ENCODE measurements at regions not wholly inside any gene's neighbourhood (a gene's known extent, or its start where the extent isn't known, plus 50 kb on each side); places are given as distances from the start of the nearest gene placed in this dataset.

GRCh38 chr18:53747210-53747609, 477.3 kb downstream of the MBD2 start:
- DNase-seq, result no peak

- no peak for DNase-seq
Observed at GRCh38 chr18:53745986-53746385, 478.5 kb downstream of the MBD2 start.

- no peak for DNase-seq
Observed at GRCh38 chr18:53745224-53745967, 479.1 kb downstream of the MBD2 start.

- DNase-seq, result no peak
Observed at GRCh38 chr18:53739700-53740099, 484.8 kb downstream of the MBD2 start.

GRCh38 chr18:53735526-53735925, 488.9 kb downstream of the MBD2 start:
- no peak for DNase-seq

GRCh38 chr18:53715243-53715853, 509.1 kb downstream of the MBD2 start:
- no peak for DNase-seq

- no peak for DNase-seq
Observed at GRCh38 chr18:53710080-53710479, 514.4 kb downstream of the MBD2 start.

GRCh38 chr18:53702480-53702879, 522.0 kb downstream of the MBD2 start:
- DNase-seq, result no peak

- no peak for DNase-seq
Observed at GRCh38 chr18:53701697-53702096, 522.8 kb downstream of the MBD2 start.

GRCh38 chr18:53698907-53699306, 525.6 kb downstream of the MBD2 start:
- peak; percentile 60 for DNase-seq

- DNase-seq, result no peak
Observed at GRCh38 chr18:53689886-53690285, 534.6 kb downstream of the MBD2 start.

GRCh38 chr18:53686965-53687364, 537.5 kb downstream of the MBD2 start:
- DNase-seq, result no peak

GRCh38 chr18:53682796-53683195, 541.7 kb downstream of the MBD2 start:
- DNase-seq, result no peak

GRCh38 chr18:53677480-53677879, 547.0 kb downstream of the MBD2 start:
- DNase-seq, result no peak

GRCh38 chr18:53665701-53666100, 558.8 kb downstream of the MBD2 start:
- no peak for DNase-seq

- DNase-seq, result no peak
Observed at GRCh38 chr18:53664575-53664974, 559.9 kb downstream of the MBD2 start.

GRCh38 chr18:53660306-53660705, 564.2 kb downstream of the MBD2 start:
- no peak for DNase-seq

GRCh38 chr18:53657257-53657656, 567.2 kb downstream of the MBD2 start:
- DNase-seq, result no peak

GRCh38 chr18:53649621-53650020, 574.8 kb downstream of the MBD2 start:
- DNase-seq, result no peak

GRCh38 chr18:53644799-53645471, 579.5 kb downstream of the MBD2 start:
- DNase-seq, result no peak

GRCh38 chr18:53639687-53640086, 584.8 kb downstream of the MBD2 start:
- DNase-seq, result no peak

- no peak for DNase-seq
Observed at GRCh38 chr18:53629337-53629736, 595.1 kb downstream of the MBD2 start.

- DNase-seq, result no peak
Observed at GRCh38 chr18:53625997-53626599, 598.4 kb downstream of the MBD2 start.

GRCh38 chr18:53610957-53611356, 613.5 kb downstream of the MBD2 start:
- no peak for DNase-seq
